SK-N-MC (cell line): ENCODE measurements at regions not wholly inside any gene's neighbourhood (a gene's known extent, or its start where the extent isn't known, plus 50 kb on each side); places are given as distances from the start of the nearest gene placed in this dataset.
"Not testable (repeated sequence)": the region's sequence is repeated elsewhere in the genome, so short reads cannot be mapped to it uniquely, and the experiment has no call there.

Experiments used
- DNase-seq: peaks from one replicate; pipeline ENCODE4 v3.0.0-alpha.2; 2011; ENCODE audit warnings: low read depth, low spot score
- H3K27ac ChIP-seq: fragments of 200-600 bp; sonication (generic); 2 replicates; pipeline ENCODE4 v1.5.1; 2016; ENCODE audit warnings: mixed run types
- H3K36me3 ChIP-seq: fragments of 200-600 bp; sonication (generic); 2 replicates; pipeline ENCODE4 v1.6.1; 2017; ENCODE audit warnings: antibody characterized with exemption, low read length, mixed read lengths; ENCODE audit not compliant: insufficient read depth
- H3K4me3 ChIP-seq: fragments of 200-600 bp; sonication (generic); 2 replicates; pipeline ENCODE4 v1.5.1; 2016
- H3K9ac ChIP-seq: fragments of 200-600 bp; sonication (generic); 2 replicates; pipeline ENCODE4 v1.8.0; 2017; ENCODE audit warnings: mixed run types, mixed read lengths; ENCODE audit not compliant: insufficient read length
- H3K9me3 ChIP-seq: fragments of 200-600 bp; sonication (generic); 2 replicates; pipeline ENCODE4 v1.6.1; 2017; ENCODE audit warnings: low read depth, mild to moderate bottlenecking, antibody characterized with exemption, low read length, moderate library complexity, mixed read lengths
- EZH2 ChIP-seq: fragments of 200-600 bp; sonication (generic); IDR thresholded peaks from one replicate; pipeline ENCODE4 v1.6.1; 2017; ENCODE audit warnings: antibody characterized with exemption
- FOXP2 ChIP-seq: optimal IDR thresholded peaks from 2 replicates; pipeline ENCODE3; 2011; ENCODE audit warnings: mild to moderate bottlenecking, moderate library complexity; ENCODE audit not compliant: insufficient read depth; ENCODE audit errors: extremely low read length, control extremely low read depth
- POLR2AphosphoS5 ChIP-seq: IDR thresholded peaks from 2 replicates; pipeline ENCODE4 v1.6.1; 2012; ENCODE audit warnings: mild to moderate bottlenecking, low read depth, low read length, borderline replicate concordance

DNA sequence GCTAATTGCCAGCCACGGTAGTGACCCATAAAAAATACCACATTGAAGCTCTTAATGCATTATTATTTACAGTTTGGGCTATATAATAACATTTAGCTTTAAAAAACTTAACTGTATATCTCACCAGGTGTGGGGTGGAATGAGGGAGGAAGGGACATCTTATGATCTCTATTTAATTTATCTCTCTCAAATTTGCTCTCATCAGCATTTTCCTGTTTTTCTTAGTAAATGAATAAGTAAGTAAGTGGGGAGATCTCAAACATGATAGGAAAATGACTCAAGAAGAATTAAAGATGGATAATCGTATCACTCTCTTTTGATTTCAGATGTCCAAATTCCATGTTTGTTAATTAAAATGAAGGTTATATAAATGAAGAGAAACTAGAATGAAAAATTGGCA is 200.7 kb upstream of the NR3C2 start:
- TF ChIP-seq POLR2AphosphoS5 (no peak), EZH2 (no peak), FOXP2 (no peak)
- Histone ChIP-seq H3K9ac (no peak overlapping the region), H3K27ac (no peak overlapping the region), H3K4me3 (no peak overlapping the region), H3K9me3 (no peaks in the 10 kb centered on the region; the same call in 1 of the 2 replicates), H3K36me3 (no peaks in the 10 kb centered on the region)
- DNase-seq, result no peak

- not testable (repeated sequence) for H3K9ac ChIP-seq, H3K4me3 ChIP-seq, H3K36me3 ChIP-seq, DNase-seq, H3K9me3 ChIP-seq, H3K27ac ChIP-seq
Measured at GRCh38 chr4:148638079-148638478, 195.9 kb upstream of the NR3C2 start.

GRCh38 chr4:148637453-148637852 is 195.2 kb upstream of the NR3C2 start:
- not testable (repeated sequence) for H3K36me3 ChIP-seq, H3K9ac ChIP-seq, H3K27ac ChIP-seq, DNase-seq, H3K9me3 ChIP-seq, H3K4me3 ChIP-seq

GRCh38 chr4:148634476-148634875 is 192.3 kb upstream of the NR3C2 start:
- Histone ChIP-seq H3K9ac (no peak overlapping the region), H3K4me3 (no peak overlapping the region), H3K36me3 (no peaks in the 10 kb centered on the region), H3K27ac (no peak overlapping the region), H3K9me3 (no peaks in the 10 kb centered on the region; the same call in 1 of the 2 replicates)
- no peak for TF ChIP-seq FOXP2
- TF ChIP-seq POLR2AphosphoS5, result no peak
- TF ChIP-seq EZH2, result no peak
- DNase-seq, result no peak

DNA sequence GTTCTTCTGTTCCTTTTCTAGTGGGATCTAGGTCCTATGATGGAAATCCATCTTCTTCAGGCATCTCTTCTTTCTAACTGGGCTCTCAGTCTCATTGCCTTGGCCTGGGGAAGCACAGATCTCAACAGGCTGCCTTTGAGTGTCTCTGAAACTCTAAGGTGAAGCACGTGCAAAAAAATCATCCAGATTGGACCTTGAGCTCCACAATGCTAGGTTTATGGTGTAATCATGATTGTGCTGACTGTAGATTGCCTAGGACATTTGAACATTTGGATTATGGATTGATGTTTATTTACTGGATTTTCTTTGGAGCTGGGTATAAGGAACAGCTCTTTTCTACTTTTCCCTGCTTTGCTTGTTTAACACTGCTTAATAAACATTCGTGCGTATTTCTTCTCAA is 191.5 kb upstream of the NR3C2 start:
- Histone ChIP-seq H3K36me3 (no peaks in the 10 kb centered on the region), H3K4me3 (no peak overlapping the region), H3K9me3 (no peaks in the 10 kb centered on the region; the same call in 1 of the 2 replicates), H3K27ac (no peak overlapping the region), H3K9ac (no peak overlapping the region)
- no peak for DNase-seq
- no peak for TF ChIP-seq POLR2AphosphoS5
- TF ChIP-seq FOXP2, result no peak
- no peak for TF ChIP-seq EZH2

- no peaks in the 10 kb centered on the region for H3K9me3 ChIP-seq
- DNase-seq, result no peak
- H3K36me3 ChIP-seq, result no peaks in the 10 kb centered on the region
- TF ChIP-seq POLR2AphosphoS5 (no peak), FOXP2 (no peak), EZH2 (no peak)
- H3K27ac ChIP-seq, result no peak overlapping the region
- no peak overlapping the region for H3K4me3 ChIP-seq
- H3K9ac ChIP-seq, result no peak overlapping the region
Measured at GRCh38 chr4:148632476-148632875, 190.3 kb upstream of the NR3C2 start.

DNA sequence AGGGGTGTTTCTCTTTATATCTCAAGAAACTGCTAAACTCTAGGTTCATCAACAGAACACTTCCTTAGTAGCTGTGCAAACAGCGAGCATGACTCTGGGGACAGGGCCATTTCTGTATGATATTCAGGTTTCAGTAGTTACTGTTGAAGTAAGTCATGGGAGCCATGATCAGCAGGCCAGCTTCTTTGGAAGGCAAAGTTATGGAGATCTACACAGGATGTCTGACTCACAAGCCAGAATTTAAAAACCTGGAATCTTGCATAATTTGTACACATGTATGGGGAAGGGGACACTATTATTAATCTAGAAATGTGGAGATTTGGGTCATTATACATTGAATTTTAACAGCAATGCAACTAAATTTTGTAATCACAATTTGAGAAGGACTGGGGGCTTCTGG is 187.8 kb upstream of the NR3C2 start:
- DNase-seq, result no peak
- TF ChIP-seq POLR2AphosphoS5 (no peak), EZH2 (no peak), FOXP2 (no peak)
- Histone ChIP-seq H3K36me3 (no peaks in the 10 kb centered on the region), H3K4me3 (no peak overlapping the region), H3K9ac (no peak overlapping the region), H3K9me3 (no peaks in the 10 kb centered on the region), H3K27ac (no peak overlapping the region)

DNA sequence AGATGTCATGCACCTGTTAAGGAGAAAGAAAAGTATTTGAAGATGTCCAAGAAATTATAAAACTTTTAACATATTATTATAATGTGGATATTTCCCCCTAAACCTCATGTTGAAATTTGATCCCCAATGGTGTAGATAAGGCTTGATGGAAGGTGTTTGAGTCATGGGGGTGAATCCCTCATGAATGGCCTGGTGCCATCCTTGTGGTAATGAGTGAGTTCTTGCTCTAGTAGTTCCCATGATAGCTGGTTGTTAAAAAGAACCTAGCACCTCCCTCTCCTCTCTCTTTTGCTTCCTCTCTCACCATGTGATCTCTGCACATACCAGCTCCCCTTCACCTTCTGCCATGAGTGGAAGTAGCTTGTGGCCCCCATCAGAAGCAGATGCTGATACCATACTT is 176.6 kb upstream of the NR3C2 start:
- TF ChIP-seq FOXP2 (no peak), EZH2 (no peak), POLR2AphosphoS5 (no peak)
- Histone ChIP-seq H3K9ac (no peak overlapping the region), H3K36me3 (no peaks in the 10 kb centered on the region), H3K9me3 (0 out of 2 replicates have a peak, but pooled peaks cover 2% of the 10 kb centered on the region), H3K4me3 (no peak overlapping the region), H3K27ac (no peak overlapping the region)
- no peak for DNase-seq

GRCh38 chr4:148608968-148609367 is 166.8 kb upstream of the NR3C2 start:
- DNase-seq, result no peak
- Histone ChIP-seq H3K9ac (no peak overlapping the region), H3K36me3 (no peaks in the 10 kb centered on the region), H3K27ac (no peak overlapping the region), H3K4me3 (no peak overlapping the region), H3K9me3 (no peaks in the 10 kb centered on the region)
- TF ChIP-seq FOXP2, result no peak
- TF ChIP-seq EZH2, result no peak
- no peak for TF ChIP-seq POLR2AphosphoS5

DNA sequence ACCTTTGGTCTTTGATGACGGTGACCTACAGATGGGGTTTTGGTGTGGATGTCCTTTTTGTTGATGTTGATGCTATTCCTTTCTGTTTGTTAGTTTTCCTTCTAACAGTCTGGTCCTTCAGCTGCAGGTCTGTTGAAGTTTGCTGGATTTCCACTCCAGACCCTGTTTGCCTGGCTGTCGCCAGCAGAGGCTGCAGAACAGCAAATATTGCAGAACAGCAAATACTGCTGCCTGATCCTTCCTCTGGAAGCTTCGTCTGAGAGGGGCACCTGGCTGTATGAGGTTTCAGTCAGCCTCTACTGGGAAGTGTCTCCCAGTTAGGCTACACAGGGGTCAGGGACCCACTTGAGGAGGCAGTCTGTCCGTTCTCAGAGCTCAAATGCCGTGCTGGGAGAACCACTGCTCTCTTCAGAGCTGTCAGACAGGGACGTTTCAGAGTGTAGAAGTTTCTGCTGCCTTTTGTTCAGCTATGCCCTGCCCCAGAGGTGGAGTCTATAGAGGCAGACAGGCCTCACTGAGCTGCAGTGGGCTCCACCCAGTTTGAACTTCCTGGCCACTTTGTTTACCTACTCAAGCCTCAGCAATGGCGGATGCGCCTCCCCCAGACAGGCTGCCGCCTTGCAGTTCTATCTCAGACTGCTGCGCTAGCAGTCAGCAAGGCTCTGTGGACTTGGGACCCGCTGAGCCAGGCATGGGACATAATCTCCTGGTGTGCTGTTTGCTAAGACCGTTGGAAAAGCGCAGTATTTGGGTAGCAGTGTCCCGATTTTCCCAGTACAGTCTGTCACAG is 156.4 kb upstream of the NR3C2 start:
- DNase-seq, H3K27ac ChIP-seq, H3K4me3 ChIP-seq, H3K36me3 ChIP-seq, H3K9ac ChIP-seq, H3K9me3 ChIP-seq: not testable (repeated sequence)
